SKM-1 treated with dmso at 0.1 percent for 144 hours (cell line): ENCODE measurements at regions not wholly inside any gene's neighbourhood (a gene's known extent, or its start where the extent isn't known, plus 50 kb on each side); places are given as distances from the start of the nearest gene placed in this dataset.
A peak's percentile ranks its signal among the peaks of the same experiment; 100 is the strongest.

Experiments
- DNase-seq: peaks from one replicate; lab custom pipeline; 2025; ENCODE audit not compliant: unreplicated experiment; lab: John Stamatoyannopoulos, UW

- DNase-seq, result no peak
These were observed 54.8 kb downstream of the RTP5 start for GRCh38 chr2:241924069-241924908.

- DNase-seq, result no peak
These were observed 55.4 kb downstream of the RTP5 start for GRCh38 chr2:241924909-241925250.

- no peak for DNase-seq
These were observed 55.7 kb downstream of the RTP5 start for GRCh38 chr2:241925277-241925676.

GRCh38 chr2:241925821-241926441, 56.4 kb downstream of the RTP5 start:
- DNase-seq, result no peak

GRCh38 chr2:241926541-241927311, 57.2 kb downstream of the RTP5 start:
- no peak for DNase-seq

GRCh38 chr2:241929551-241930490, 60.3 kb downstream of the RTP5 start:
- no peak for DNase-seq

- DNase-seq, result no peak
These were observed 61.8 kb downstream of the RTP5 start for GRCh38 chr2:241931084-241931975.

- DNase-seq, result no peak
These were observed 62.7 kb downstream of the RTP5 start for GRCh38 chr2:241931976-241932898.

- DNase-seq, result no peak
These were observed 63.3 kb downstream of the RTP5 start for GRCh38 chr2:241932899-241933178.

GRCh38 chr2:241933179-241933911, 63.8 kb downstream of the RTP5 start:
- no peak for DNase-seq

- DNase-seq, result no peak
These were observed 65.8 kb downstream of the RTP5 start for GRCh38 chr2:241935314-241935713.

- no peak for DNase-seq
These were observed 66.2 kb downstream of the RTP5 start for GRCh38 chr2:241935774-241936173.

- DNase-seq, result no peak
These were observed 67.1 kb downstream of the RTP5 start for GRCh38 chr2:241936457-241937133.

- no peak for DNase-seq
These were observed 67.8 kb downstream of the RTP5 start for GRCh38 chr2:241937297-241937696.

- no peak for DNase-seq
These were observed 70.0 kb downstream of the RTP5 start for GRCh38 chr2:241939541-241939940.

GRCh38 chr2:241940329-241940728, 70.8 kb downstream of the RTP5 start:
- DNase-seq, result peak; percentile 8

- DNase-seq, result no peak
These were observed 72.3 kb downstream of the RTP5 start for GRCh38 chr2:241941691-241942301.
